CD4-positive, alpha-beta T cell treated with Interleukin-17A for 4 hours (primary cell): ENCODE measurements at regions not wholly inside any gene's neighbourhood (a gene's known extent, or its start where the extent isn't known, plus 50 kb on each side); places are given as distances from the start of the nearest gene placed in this dataset.

Source experiments
- DNase-seq: peaks from one replicate; pipeline ENCODE4 v3.0.0-alpha.2; 2020; ENCODE audit warnings: mixed read lengths

- no peak for DNase-seq
Measured at GRCh38 chr14:98941481-98941880, 330.5 kb downstream of the BCL11B start.

- no peak for DNase-seq
Measured at GRCh38 chr14:98943907-98944306, 328.1 kb downstream of the BCL11B start.

GRCh38 chr14:98944989-98945388 lies 327.0 kb downstream of the BCL11B start:
- DNase-seq: no peak

GRCh38 chr14:98945611-98946570 lies 326.1 kb downstream of the BCL11B start:
- no peak for DNase-seq

GRCh38 chr14:98946940-98947339 lies 325.1 kb downstream of the BCL11B start:
- DNase-seq: no peak

- no peak for DNase-seq
Measured at GRCh38 chr14:98947911-98948595, 323.9 kb downstream of the BCL11B start.

- no peak for DNase-seq
Measured at GRCh38 chr14:98949051-98949450, 322.9 kb downstream of the BCL11B start.

- no peak for DNase-seq
Measured at GRCh38 chr14:98949481-98950135, 322.4 kb downstream of the BCL11B start.

- no peak for DNase-seq
Measured at GRCh38 chr14:98950353-98950895, 321.6 kb downstream of the BCL11B start.

GRCh38 chr14:98951031-98951430 lies 321.0 kb downstream of the BCL11B start:
- DNase-seq: no peak

GRCh38 chr14:98951521-98952152 lies 320.4 kb downstream of the BCL11B start:
- DNase-seq: no peak

- DNase-seq: no peak
Measured at GRCh38 chr14:98952593-98953350, 319.2 kb downstream of the BCL11B start.

GRCh38 chr14:98953551-98954348 lies 318.2 kb downstream of the BCL11B start:
- no peak for DNase-seq

GRCh38 chr14:98954349-98955000 lies 317.5 kb downstream of the BCL11B start:
- DNase-seq: no peak

GRCh38 chr14:98955036-98955740 lies 316.8 kb downstream of the BCL11B start:
- no peak for DNase-seq

GRCh38 chr14:98955741-98956070 lies 316.3 kb downstream of the BCL11B start:
- no peak for DNase-seq

- DNase-seq: no peak
Measured at GRCh38 chr14:98956181-98956580, 315.8 kb downstream of the BCL11B start.

- no peak for DNase-seq
Measured at GRCh38 chr14:98956661-98957060, 315.3 kb downstream of the BCL11B start.

- no peak for DNase-seq
Measured at GRCh38 chr14:98957211-98958047, 314.6 kb downstream of the BCL11B start.
